Fibroblast of skin of abdomen (primary cell): ENCODE measurements at regions not wholly inside any gene's neighbourhood (a gene's known extent, or its start where the extent isn't known, plus 50 kb on each side); places are given as distances from the start of the nearest gene placed in this dataset.

Source experiments
- DNase-seq: peaks from one replicate; pipeline ENCODE4 v3.0.0-alpha.2; 2013

DNA sequence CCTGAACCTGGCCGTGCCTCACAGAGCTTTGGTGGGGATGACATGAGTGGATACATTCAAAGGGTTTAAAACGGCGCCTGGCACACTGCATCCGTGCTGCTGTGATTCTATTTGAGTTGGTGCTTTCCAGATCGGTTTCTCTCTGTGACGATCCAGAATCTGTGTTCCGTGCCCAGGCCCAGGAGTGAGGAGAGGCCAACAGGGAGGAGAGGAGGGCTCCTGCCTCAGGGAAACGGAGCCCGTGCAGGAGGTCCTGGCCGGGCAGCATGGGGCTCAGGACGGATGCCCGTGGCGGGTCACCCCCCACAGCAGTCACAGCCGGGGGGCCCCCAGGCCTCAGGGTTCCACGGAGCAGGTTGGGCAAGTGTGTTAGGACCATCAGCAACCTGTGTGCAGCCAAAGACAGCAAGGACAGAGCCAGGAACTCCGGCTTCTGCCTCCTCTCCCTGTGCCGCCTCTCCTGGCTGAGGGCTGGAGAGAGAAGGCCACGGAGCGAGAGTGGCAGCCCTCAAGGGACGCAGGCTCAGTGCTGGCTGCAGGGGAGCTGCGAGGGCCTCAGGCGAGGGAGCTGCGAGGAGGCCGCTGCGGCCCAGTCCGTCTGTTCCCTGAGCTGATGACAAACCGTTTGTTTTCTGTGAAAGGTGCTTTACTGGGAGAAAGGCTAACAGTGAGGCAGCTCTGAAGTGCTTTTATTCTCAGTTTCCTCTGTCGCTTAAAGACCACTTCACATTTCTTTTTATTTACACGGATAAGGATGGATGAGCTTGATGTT is 99.3 kb downstream of the METRNL start:
- no peak for DNase-seq

GRCh38 chr17:83179374-83179773 is 100.0 kb downstream of the METRNL start:
- DNase-seq: no peak

DNA sequence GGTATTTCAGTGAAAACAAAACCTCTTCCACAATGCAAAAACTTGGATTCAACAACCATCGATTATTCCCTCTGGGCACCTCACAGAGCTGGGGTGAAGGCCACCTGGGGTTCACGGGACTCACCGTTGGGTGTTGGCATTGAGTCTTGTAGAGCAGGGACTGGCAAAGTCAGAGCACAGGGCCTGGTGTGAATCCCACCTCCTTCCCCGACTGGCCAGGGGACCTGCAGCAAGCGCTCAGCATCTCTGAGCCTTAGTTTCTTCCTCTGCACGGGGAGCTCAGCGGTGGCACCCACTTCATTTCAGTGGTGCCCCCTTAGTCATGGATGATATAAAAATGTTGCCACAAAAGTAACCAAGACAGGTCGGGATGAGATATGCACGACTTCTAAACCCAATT is 100.4 kb downstream of the METRNL start:
- no peak for DNase-seq

- no peak for DNase-seq
Observed at GRCh38 chr17:83180264-83180995, 101.0 kb downstream of the METRNL start.

- DNase-seq: no peak
Observed at GRCh38 chr17:83180996-83181481, 101.6 kb downstream of the METRNL start.

GRCh38 chr17:83181991-83182619 is 102.7 kb downstream of the METRNL start:
- no peak for DNase-seq

GRCh38 chr17:83182620-83183101 is 103.3 kb downstream of the METRNL start:
- no peak for DNase-seq

DNA sequence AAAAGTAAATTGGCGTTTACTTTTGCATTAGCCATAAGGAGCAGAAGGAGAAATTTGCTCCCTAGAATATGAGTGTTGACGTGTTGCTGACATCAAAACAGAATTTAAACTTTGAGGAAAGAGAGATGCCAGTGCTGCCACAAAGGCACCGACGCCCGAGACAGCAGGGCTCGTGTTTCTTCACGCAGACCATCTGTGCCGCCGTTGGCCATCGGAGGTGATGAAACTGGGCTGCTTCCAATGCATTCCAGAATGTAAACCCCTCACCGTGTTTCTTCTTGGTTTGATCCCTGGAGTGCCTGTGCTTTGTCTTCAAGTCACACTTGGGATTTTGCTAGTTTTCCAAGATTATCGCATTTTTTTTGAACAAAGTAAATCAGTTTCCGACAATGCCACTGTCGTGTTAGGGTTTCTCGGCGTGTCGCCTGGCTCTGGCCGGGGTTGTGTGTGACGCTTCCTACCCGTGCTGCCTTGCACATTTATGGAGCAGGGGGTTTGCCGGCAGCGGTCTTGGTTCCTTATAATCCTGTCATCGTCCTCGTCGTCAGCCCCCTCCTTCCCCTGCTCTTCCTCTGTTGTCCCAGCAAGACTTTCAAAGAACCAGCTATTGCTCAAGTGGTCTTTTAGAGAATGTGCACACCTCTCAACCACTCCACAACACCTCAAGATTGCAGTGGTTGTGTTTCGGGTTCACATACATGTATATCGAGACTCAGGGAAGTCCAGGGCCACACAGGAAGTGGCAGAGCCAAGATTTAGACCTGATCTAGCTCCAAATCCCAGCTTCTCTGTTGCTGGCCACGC is 103.9 kb downstream of the METRNL start:
- DNase-seq: no peak

- DNase-seq: no peak
Observed at GRCh38 chr17:83183951-83184506, 104.6 kb downstream of the METRNL start.

- DNase-seq: no peak
Observed at GRCh38 chr17:83185023-83186002, 105.9 kb downstream of the METRNL start.

DNA sequence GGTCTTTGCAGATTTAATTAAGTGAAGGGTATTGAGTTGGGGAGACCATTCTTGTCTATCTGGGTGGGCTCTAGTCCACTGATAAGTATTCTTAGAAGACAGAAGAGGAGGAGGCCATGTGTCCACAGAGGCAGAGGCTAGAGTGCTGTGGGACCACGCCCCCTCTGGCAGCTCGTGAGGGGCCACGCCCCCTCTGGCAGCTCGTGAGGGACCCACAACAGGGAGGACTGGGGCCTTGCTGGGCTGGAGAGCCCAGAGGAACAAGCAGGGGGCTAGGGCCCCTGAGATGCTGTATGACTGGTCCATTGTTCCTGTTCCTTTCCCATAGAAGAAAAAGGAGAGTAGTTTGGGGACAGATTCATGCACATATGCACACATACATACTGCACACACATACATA is 106.8 kb downstream of the METRNL start:
- no peak for DNase-seq

GRCh38 chr17:83186751-83187421 is 107.5 kb downstream of the METRNL start:
- DNase-seq: no peak

GRCh38 chr17:83187782-83188311 is 108.4 kb downstream of the METRNL start:
- DNase-seq: no peak

- peak; percentile 78 for DNase-seq
Observed at GRCh38 chr17:83189044-83190003, 109.9 kb downstream of the METRNL start.

DNA sequence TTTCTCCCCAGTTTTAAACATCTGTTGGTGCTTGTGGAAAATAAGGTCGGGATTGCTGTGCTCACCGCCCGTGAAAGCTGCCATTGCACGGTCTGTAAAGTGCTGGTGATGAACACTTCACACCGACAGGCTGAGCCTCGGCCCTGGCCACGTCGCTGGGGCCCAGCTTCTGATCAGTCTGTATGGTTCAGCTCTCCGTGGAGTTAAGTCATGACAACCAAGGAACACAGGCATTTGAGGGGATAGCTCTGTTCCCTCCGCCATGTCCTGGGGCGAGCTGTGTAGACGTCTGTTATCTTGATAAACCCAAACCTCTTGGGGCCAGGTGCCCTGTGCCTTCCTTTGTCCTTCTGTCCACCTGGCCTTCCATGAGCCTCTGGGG is 110.6 kb downstream of the METRNL start:
- no peak for DNase-seq

DNA sequence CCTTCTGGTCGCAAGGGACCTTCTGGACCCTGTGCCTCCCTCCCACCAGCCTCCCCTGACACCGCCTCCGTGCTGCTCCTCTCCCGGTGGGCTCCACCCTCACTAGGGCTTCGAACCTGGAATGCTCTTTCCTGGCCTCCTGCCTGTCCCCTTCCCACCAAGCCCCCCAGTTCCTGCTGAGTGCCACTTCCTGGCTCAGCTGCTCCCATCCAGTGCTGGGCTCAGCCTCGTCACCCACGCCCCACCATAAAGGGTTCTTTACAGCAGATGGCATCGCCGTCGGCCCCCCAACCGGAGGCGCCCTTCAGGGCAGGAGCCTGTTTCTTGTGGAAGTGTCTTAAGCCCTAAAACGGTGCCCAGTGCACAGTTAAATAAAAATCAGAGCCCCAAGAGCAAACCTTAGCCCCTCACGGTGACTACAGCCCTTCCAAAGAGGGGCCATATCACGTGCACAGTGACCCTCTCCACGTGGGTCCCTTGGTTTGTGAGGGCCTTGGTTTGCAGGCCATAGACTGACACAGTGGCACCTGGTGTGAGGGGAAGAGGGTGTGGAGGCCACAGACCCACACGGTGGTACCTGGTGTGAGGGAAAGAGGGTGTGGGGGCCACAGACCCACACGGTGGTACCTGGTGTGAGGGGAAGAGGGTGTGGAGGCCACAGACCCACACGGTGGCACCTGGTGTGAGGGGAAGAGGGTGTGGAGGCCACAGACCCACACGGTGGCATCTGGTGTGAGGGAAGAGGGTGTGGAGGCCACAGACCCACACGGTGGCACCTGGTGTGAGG is 111.4 kb downstream of the METRNL start:
- DNase-seq: no peak

GRCh38 chr17:83191388-83192160 is 112.2 kb downstream of the METRNL start:
- no peak for DNase-seq
